Liver (tissue), 8 donors: ENCODE measurements at regions not wholly inside any gene's neighbourhood (a gene's known extent, or its start where the extent isn't known, plus 50 kb on each side); places are given as distances from the start of the nearest gene placed in this dataset.

Experiments
- DNase-seq: peaks from one replicate; pipeline ENCODE4 v3.0.0-alpha.2; 2017; ENCODE audit warnings: low spot score
- H3K27ac ChIP-seq, 2 donors: one replicate each; pipeline ENCODE4 v1.7.0; 2013; ENCODE audit warnings: inconsistent platforms in 2 of 2, low read length in 2 of 2, control low read depth in 1 of 2, low read depth in 1 of 2, mild to moderate bottlenecking in 1 of 2
- H3K27me3 ChIP-seq, 4 donors: one replicate each; pipeline versions ENCODE4 v1.6.1 to v1.7.0; 2013; ENCODE audit warnings: low read length in 3 of 4, inconsistent platforms in 1 of 4, mild to moderate bottlenecking in 1 of 4, moderate library complexity in 1 of 4; ENCODE audit not compliant: control insufficient read depth in 4 of 4, insufficient read depth in 4 of 4
- H3K36me3 ChIP-seq, 4 donors: one replicate each; pipeline versions ENCODE4 v1.6.1 to v1.7.0; 2013; ENCODE audit warnings: low read length in 3 of 4, mild to moderate bottlenecking in 3 of 4, low read depth in 1 of 4, moderate library complexity in 1 of 4; ENCODE audit not compliant: control insufficient read depth in 4 of 4, insufficient read depth in 3 of 4
- H3K4me1 ChIP-seq, 4 donors: one replicate each; pipeline versions ENCODE4 v1.6.1 to v1.7.0; 2013; ENCODE audit warnings: low read length in 3 of 4, mild to moderate bottlenecking in 3 of 4, moderate library complexity in 1 of 4; ENCODE audit not compliant: control insufficient read depth in 4 of 4, insufficient read depth in 4 of 4
- H3K4me3 ChIP-seq, 3 donors: one replicate each; pipeline versions ENCODE4 v1.6.1 to v1.7.0; 2013; ENCODE audit warnings: low read length in 3 of 3, control low read depth in 1 of 3, low read depth in 1 of 3, mild to moderate bottlenecking in 1 of 3
- H3K9ac ChIP-seq, 2 donors: one replicate each; pipeline ENCODE4 v1.7.0; 2013; ENCODE audit warnings: low read length in 2 of 2, mild to moderate bottlenecking in 2 of 2, moderate library complexity in 2 of 2, control low read depth in 1 of 2, low read depth in 1 of 2
- H3K9me3 ChIP-seq, 4 donors: one replicate each; pipeline versions ENCODE4 v1.6.1 to v1.7.0; 2013; ENCODE audit warnings: low read length in 3 of 4; ENCODE audit not compliant: control insufficient read depth in 4 of 4
- CTCF ChIP-seq: fragments of 150-350 bp; IDR thresholded peaks from 2 replicates; pipeline ENCODE4 v1.5.1; 2017; ENCODE audit warnings: improper control_type of control experiment, low read depth, low read length; ENCODE audit not compliant: missing input control
- FOXA1 ChIP-seq: IDR thresholded peaks from 2 replicates; pipeline ENCODE4 v1.6.1; 2016; ENCODE audit warnings: antibody characterized with exemption
- FOXA2 ChIP-seq: IDR thresholded peaks from 2 replicates; pipeline ENCODE4 v1.6.1; 2016; ENCODE audit warnings: antibody characterized with exemption
- GABPA ChIP-seq, 2 donors: IDR thresholded peaks in 1 of 2; conservative IDR thresholded peaks in 1 of 2; 2 replicates each; pipeline ENCODE4 v1.6.1; 2016; ENCODE audit warnings: antibody characterized with exemption in 2 of 2, mild to moderate bottlenecking in 1 of 2, moderate library complexity in 1 of 2
- HNF4A ChIP-seq, 2 donors: conservative IDR thresholded peaks; 2 replicates each; pipeline ENCODE4 v1.6.1; 2016; ENCODE audit warnings: antibody characterized with exemption in 2 of 2, mild to moderate bottlenecking in 2 of 2
- HNF4G ChIP-seq: IDR thresholded peaks from 2 replicates; pipeline ENCODE4 v1.6.1; 2016; ENCODE audit warnings: antibody characterized with exemption
- NR2F2 ChIP-seq: IDR thresholded peaks from 2 replicates; pipeline ENCODE4 v1.6.1; 2016; ENCODE audit warnings: antibody characterized with exemption
- RAD21 ChIP-seq, 2 donors: IDR thresholded peaks; 2 replicates each; pipeline ENCODE4 v1.6.1; 2016; ENCODE audit warnings: antibody characterized with exemption in 2 of 2, mild to moderate bottlenecking in 2 of 2
- RXRA ChIP-seq, 2 donors: IDR thresholded peaks; 2 replicates each; pipeline ENCODE4 v1.6.1; 2017 to 2018; ENCODE audit warnings: antibody characterized with exemption in 2 of 2, mild to moderate bottlenecking in 1 of 2
- SP1 ChIP-seq: IDR thresholded peaks from 2 replicates; pipeline ENCODE4 v1.6.1; 2018; ENCODE audit warnings: antibody characterized with exemption, mild to moderate bottlenecking
- YY1 ChIP-seq: IDR thresholded peaks from 2 replicates; pipeline ENCODE4 v1.6.1; 2016; ENCODE audit warnings: antibody characterized with exemption, mild to moderate bottlenecking
- WGBS: extraction: QIAGEN DNeasy Blood & Tissue Kit; methylation state at CpG from one replicate; pipeline ENCODE4 v1.1.7; 2013; 5-methylcytosine and 5-hydroxymethylcytosine counted together
- TF ChIP-seq, protein P1 (sequence below): IDR thresholded peaks from 2 replicates; pipeline ENCODE4 v1.6.1; 2016; ENCODE audit warnings: antibody characterized with exemption
- TF ChIP-seq, protein P2 (sequence below): IDR thresholded peaks from 2 replicates; pipeline ENCODE4 v1.6.1; 2016; ENCODE audit warnings: antibody characterized with exemption, mild to moderate bottlenecking
- TF ChIP-seq, protein P3 (sequence below): IDR thresholded peaks from 2 replicates; pipeline ENCODE4 v1.6.1; 2016; ENCODE audit warnings: antibody characterized with exemption
- donor health status: healthy.
- donor health status: healthy.
- donor health status: healthy.
- donor health status: healthy.
- donor health status: healthy.

- Histone ChIP-seq H3K4me3 (no peak overlapping the region), H3K27ac (no peak overlapping the region), H3K4me1 (no peaks in the 10 kb centered on the region), H3K36me3 (no peaks in the 10 kb centered on the region), H3K27me3 (no peaks in the 10 kb centered on the region), H3K9ac (no peak overlapping the region), H3K9me3 (no peaks in the 10 kb centered on the region)
- no peak for DNase-seq
- WGBS = 58% methylated on average over 4 of the region's 4 CpGs
- TF ChIP-seq, protein P1, sequence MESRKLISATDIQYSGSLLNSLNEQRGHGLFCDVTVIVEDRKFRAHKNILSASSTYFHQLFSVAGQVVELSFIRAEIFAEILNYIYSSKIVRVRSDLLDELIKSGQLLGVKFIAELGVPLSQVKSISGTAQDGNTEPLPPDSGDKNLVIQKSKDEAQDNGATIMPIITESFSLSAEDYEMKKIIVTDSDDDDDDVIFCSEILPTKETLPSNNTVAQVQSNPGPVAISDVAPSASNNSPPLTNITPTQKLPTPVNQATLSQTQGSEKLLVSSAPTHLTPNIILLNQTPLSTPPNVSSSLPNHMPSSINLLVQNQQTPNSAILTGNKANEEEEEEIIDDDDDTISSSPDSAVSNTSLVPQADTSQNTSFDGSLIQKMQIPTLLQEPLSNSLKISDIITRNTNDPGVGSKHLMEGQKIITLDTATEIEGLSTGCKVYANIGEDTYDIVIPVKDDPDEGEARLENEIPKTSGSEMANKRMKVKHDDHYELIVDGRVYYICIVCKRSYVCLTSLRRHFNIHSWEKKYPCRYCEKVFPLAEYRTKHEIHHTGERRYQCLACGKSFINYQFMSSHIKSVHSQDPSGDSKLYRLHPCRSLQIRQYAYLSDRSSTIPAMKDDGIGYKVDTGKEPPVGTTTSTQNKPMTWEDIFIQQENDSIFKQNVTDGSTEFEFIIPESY = no peak
- no peak for TF ChIP-seq RAD21 (IDR thresholded peaks at IDR 0.05)
These were observed 67.1 kb upstream of the ROBO2 start for GRCh38 chr3:76972624-76973296.

- Histone ChIP-seq H3K36me3 (no peaks in the 10 kb centered on the region), H3K9ac (no peak overlapping the region), H3K9me3 (no peaks in the 10 kb centered on the region), H3K27me3 (no peaks in the 10 kb centered on the region), H3K4me3 (no peak overlapping the region), H3K4me1 (no peaks in the 10 kb centered on the region), H3K27ac (no peak overlapping the region)
- no peak for TF ChIP-seq NR2F2
- TF ChIP-seq FOXA1 = no peak
- no peak for TF ChIP-seq HNF4A (conservative IDR thresholded peaks at IDR 0.05)
- TF ChIP-seq, protein P2, sequence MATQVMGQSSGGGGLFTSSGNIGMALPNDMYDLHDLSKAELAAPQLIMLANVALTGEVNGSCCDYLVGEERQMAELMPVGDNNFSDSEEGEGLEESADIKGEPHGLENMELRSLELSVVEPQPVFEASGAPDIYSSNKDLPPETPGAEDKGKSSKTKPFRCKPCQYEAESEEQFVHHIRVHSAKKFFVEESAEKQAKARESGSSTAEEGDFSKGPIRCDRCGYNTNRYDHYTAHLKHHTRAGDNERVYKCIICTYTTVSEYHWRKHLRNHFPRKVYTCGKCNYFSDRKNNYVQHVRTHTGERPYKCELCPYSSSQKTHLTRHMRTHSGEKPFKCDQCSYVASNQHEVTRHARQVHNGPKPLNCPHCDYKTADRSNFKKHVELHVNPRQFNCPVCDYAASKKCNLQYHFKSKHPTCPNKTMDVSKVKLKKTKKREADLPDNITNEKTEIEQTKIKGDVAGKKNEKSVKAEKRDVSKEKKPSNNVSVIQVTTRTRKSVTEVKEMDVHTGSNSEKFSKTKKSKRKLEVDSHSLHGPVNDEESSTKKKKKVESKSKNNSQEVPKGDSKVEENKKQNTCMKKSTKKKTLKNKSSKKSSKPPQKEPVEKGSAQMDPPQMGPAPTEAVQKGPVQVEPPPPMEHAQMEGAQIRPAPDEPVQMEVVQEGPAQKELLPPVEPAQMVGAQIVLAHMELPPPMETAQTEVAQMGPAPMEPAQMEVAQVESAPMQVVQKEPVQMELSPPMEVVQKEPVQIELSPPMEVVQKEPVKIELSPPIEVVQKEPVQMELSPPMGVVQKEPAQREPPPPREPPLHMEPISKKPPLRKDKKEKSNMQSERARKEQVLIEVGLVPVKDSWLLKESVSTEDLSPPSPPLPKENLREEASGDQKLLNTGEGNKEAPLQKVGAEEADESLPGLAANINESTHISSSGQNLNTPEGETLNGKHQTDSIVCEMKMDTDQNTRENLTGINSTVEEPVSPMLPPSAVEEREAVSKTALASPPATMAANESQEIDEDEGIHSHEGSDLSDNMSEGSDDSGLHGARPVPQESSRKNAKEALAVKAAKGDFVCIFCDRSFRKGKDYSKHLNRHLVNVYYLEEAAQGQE = no peak
- no peak for TF ChIP-seq CTCF
- no peak for TF ChIP-seq GABPA (IDR thresholded peaks at IDR 0.05 in 1 of 2, conservative IDR thresholded peaks at IDR 0.05 in 1 of 2)
- TF ChIP-seq, protein P1 = no peak
- no peak for TF ChIP-seq RXRA (IDR thresholded peaks at IDR 0.05)
- TF ChIP-seq YY1 = no peak
- TF ChIP-seq FOXA2 = no peak
- TF ChIP-seq, protein P3, sequence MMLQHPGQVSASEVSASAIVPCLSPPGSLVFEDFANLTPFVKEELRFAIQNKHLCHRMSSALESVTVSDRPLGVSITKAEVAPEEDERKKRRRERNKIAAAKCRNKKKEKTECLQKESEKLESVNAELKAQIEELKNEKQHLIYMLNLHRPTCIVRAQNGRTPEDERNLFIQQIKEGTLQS = no peak
- no peak for TF ChIP-seq HNF4G
- no peak for TF ChIP-seq RAD21 (IDR thresholded peaks at IDR 0.05)
- no peak for TF ChIP-seq SP1
- no peak for DNase-seq
These were observed 62.9 kb upstream of the ROBO2 start for GRCh38 chr3:76976996-76977395.
